Subcutaneous abdominal adipose tissue (tissue), 5 donors: ENCODE measurements at regions not wholly inside any gene's neighbourhood (a gene's known extent, or its start where the extent isn't known, plus 50 kb on each side); places are given as distances from the start of the nearest gene placed in this dataset.

Experiments used
- H3K27ac ChIP-seq: one replicate; pipeline ENCODE4 v1.7.0; 2013; ENCODE audit warnings: low read depth, mild to moderate bottlenecking, inconsistent platforms, low read length, moderate library complexity
- H3K27me3 ChIP-seq, 5 donors: one replicate each; pipeline ENCODE4 v1.7.0; 2013; ENCODE audit warnings: low read length in 5 of 5, inconsistent platforms in 1 of 5; ENCODE audit not compliant: control insufficient read depth in 5 of 5, insufficient read depth in 4 of 5
- H3K36me3 ChIP-seq, 5 donors: one replicate each; pipeline ENCODE4 v1.7.0; 2013; ENCODE audit warnings: low read length in 5 of 5; ENCODE audit not compliant: control insufficient read depth in 5 of 5, insufficient read depth in 5 of 5
- H3K4me1 ChIP-seq, 5 donors: one replicate each; pipeline ENCODE4 v1.7.0; 2013; ENCODE audit warnings: low read length in 5 of 5, mild to moderate bottlenecking in 3 of 5, moderate library complexity in 1 of 5; ENCODE audit not compliant: control insufficient read depth in 5 of 5, insufficient read depth in 5 of 5
- H3K4me3 ChIP-seq, 5 donors: one replicate each; pipeline ENCODE4 v1.7.0; 2013; ENCODE audit warnings: low read length in 5 of 5, low read depth in 1 of 5
- H3K9ac ChIP-seq, 5 donors: one replicate each; pipeline ENCODE4 v1.7.0; 2013; ENCODE audit warnings: low read length in 5 of 5, mild to moderate bottlenecking in 4 of 5, moderate library complexity in 3 of 5
- H3K9me3 ChIP-seq, 5 donors: one replicate each; pipeline ENCODE4 v1.7.0; 2013; ENCODE audit warnings: low read length in 5 of 5; ENCODE audit not compliant: control insufficient read depth in 5 of 5
- donor health status: healthy.
- donor health status: healthy.
- donor health status: healthy.
- donor health status: healthy.
- donor health status: healthy.

DNA sequence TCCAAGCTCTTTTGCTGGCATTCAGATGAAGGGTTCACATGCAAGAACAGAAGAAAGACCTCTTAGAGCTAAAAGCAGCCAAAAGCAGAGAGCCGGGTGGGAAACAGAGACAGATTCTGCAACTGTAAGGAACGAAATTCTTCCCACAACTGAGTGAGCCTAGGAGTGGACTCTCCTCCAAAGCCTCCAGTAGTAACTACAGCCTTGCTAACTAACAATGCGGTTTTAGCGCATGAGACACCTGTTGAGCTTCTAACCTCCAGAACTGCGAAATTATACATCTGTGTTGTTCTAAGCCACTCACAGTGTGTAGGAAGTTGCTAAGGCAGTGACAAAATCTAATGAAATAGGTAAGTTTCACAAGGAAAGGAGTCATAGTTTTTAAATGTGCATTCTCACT is 98.1 kb upstream of the SLITRK1 start:
- no peaks in the 10 kb centered on the region for H3K9me3 ChIP-seq
- no peaks in the 10 kb centered on the region for H3K36me3 ChIP-seq
- no peak overlapping the region for H3K9ac ChIP-seq
- no peaks in the 10 kb centered on the region for H3K27me3 ChIP-seq
- no peak overlapping the region for H3K4me3 ChIP-seq
- no peak overlapping the region for H3K27ac ChIP-seq
- H3K4me1 ChIP-seq: no peaks in the 10 kb centered on the region

DNA sequence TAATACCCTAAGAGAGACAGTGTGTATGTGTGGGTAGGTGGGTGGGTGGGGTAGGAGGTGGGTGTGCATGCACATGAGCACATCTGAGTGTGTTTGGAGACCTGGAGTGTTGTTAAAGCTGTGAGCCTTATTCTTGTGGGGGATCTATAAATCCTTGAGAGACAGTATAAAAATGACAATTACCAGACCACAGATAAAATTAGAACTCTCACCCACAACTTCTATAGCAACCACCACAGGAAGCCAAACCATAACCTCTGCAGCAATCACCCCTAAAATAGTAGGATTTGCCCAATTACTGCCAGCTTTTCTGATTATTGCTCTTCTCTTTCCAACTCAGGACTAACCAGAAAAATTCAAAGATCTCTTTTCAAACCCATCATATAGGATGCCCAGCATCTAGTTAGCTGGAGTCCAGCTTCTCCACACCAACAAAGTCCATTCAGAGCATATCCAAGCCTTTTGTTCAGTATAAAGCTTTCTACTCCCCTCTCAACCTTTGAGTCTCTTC is 93.4 kb upstream of the SLITRK1 start:
- Histone ChIP-seq H3K36me3 (no peaks in the 10 kb centered on the region), H3K9me3 (no peaks in the 10 kb centered on the region), H3K27me3 (no peaks in the 10 kb centered on the region), H3K27ac (no peak overlapping the region), H3K4me1 (no peaks in the 10 kb centered on the region), H3K4me3 (no peak overlapping the region), H3K9ac (no peak overlapping the region)

DNA sequence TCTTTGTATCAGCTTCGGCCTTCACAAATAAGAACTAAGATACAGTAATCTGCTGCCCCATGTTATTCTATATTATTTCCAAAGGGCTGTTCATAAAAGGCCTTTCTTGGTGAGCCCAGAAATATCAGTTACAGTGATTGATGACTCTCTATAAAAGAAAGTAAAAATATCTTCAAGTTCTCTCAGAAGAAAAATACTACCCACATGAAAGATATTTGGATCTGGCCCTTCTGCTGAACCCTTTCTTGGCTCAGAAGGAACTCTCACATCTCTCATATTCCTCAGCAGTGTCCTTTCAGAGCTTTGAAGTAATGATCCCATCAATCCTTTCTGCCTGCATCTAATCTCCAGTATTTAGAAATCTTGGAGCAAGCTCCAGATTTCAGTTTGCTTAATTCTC is 76.3 kb upstream of the SLITRK1 start:
- Histone ChIP-seq H3K27me3 (no peaks in the 10 kb centered on the region), H3K9me3 (no peaks in the 10 kb centered on the region), H3K4me3 (no peak overlapping the region), H3K4me1 (no peaks in the 10 kb centered on the region), H3K36me3 (no peaks in the 10 kb centered on the region), H3K27ac (no peak overlapping the region), H3K9ac (no peak overlapping the region)

DNA sequence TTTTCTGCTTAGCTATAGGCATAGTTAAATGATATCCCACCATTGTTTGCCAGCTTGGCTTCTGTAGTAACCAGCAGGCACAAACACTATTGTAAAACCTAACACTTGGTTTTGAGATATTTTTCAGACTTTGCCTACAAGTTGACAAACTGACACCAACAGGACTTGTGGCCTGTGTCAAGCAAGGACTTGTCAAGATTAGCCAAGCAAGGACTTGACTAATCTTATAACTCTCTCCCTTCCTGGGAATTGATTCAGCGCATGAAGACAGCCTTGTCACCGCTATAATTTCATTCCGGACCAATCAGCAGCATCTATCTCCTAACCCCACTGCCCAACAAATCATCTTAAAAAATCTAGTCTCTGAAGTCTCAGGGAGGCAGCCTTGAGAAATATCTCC is 72.7 kb upstream of the SLITRK1 start:
- no peak overlapping the region for H3K27ac ChIP-seq
- H3K9ac ChIP-seq: no peak overlapping the region
- no peaks in the 10 kb centered on the region for H3K9me3 ChIP-seq
- no peaks in the 10 kb centered on the region for H3K27me3 ChIP-seq
- no peak overlapping the region for H3K4me3 ChIP-seq
- no peaks in the 10 kb centered on the region for H3K36me3 ChIP-seq
- no peaks in the 10 kb centered on the region for H3K4me1 ChIP-seq

DNA sequence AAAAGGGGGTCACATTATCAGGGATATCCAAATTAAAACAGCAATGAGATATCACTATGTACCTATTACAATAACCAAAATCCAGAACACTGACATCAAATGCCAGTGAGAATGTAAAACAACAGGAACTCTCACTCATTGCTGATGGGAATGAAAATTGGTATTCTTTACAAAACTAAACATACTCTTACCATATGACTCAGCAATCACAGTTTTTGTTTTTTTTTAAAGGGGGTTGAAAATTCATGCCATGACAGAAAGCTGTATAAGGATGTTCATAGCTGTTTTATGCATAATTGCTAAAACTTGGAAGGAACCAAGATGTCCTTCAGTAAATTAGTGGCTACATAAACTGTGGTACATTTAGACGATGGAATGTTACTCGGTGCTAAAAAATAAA is 71.6 kb upstream of the SLITRK1 start:
- Histone ChIP-seq H3K27me3 (no peaks in the 10 kb centered on the region), H3K27ac (no peak overlapping the region), H3K9me3 (no peaks in the 10 kb centered on the region), H3K4me3 (no peak overlapping the region), H3K4me1 (no peaks in the 10 kb centered on the region), H3K36me3 (no peaks in the 10 kb centered on the region), H3K9ac (no peak overlapping the region)

DNA sequence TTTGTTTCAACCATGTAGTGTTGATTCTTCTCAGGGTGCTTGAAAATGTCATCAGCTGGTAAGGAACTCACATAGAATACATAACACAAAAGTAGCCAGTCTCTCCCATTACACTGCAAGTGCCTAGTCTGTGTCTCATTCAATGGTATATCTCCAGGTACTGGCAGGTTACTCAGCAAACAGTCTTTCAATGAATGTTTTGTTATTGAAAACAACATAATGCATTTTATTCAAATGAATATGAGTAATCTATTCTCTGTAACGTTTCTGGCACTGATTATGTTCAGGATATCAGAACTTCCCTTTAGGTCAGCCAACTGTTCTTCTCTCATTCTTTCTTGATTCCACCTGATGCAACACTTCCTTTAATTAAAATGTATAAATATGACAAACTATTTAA is 68.0 kb upstream of the SLITRK1 start:
- H3K36me3 ChIP-seq: no peaks in the 10 kb centered on the region
- H3K4me1 ChIP-seq: no peaks in the 10 kb centered on the region
- no peak overlapping the region for H3K27ac ChIP-seq
- H3K9me3 ChIP-seq: no peaks in the 10 kb centered on the region
- no peaks in the 10 kb centered on the region for H3K27me3 ChIP-seq
- no peak overlapping the region for H3K9ac ChIP-seq
- H3K4me3 ChIP-seq: no peak overlapping the region

DNA sequence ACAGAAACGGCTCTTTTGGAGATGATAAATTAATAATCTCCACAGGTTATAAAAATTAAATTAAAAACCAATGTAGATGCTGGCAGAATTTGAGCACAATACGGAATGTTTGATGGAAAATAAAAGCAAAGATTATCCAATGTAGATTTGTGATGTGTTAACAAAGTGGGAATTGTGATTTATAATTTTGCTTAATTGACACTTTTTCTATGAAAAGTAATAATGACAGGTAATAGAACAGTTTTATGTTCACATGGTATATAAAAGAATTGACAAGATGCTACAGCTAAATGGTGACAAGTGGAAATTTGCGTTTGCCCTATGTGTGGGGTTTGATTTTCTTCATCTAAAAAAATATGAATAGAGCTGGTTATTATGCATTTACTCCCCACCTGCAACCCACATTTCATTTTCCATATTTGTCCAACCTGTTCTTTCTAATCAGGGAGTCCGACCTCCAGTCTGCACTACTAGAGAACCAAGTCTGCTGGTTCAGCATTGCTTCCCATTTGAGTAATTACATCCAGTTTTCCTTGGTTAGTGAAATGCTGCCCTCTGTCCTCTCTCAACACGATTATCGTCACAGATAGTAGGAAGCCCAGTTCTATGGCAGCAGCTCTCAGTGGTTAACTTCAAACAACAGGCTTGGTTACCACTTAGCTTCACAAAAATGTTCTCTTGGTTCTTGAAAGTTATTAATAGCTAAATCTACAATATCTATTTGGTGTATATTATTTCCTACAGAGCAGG is 61.4 kb upstream of the SLITRK1 start:
- no peak overlapping the region for H3K4me3 ChIP-seq
- H3K4me1 ChIP-seq: no peaks in the 10 kb centered on the region
- H3K36me3 ChIP-seq: no peaks in the 10 kb centered on the region
- H3K27me3 ChIP-seq: no peaks in the 10 kb centered on the region
- H3K9ac ChIP-seq: no peak overlapping the region
- no peaks in the 10 kb centered on the region for H3K9me3 ChIP-seq
- no peak overlapping the region for H3K27ac ChIP-seq

DNA sequence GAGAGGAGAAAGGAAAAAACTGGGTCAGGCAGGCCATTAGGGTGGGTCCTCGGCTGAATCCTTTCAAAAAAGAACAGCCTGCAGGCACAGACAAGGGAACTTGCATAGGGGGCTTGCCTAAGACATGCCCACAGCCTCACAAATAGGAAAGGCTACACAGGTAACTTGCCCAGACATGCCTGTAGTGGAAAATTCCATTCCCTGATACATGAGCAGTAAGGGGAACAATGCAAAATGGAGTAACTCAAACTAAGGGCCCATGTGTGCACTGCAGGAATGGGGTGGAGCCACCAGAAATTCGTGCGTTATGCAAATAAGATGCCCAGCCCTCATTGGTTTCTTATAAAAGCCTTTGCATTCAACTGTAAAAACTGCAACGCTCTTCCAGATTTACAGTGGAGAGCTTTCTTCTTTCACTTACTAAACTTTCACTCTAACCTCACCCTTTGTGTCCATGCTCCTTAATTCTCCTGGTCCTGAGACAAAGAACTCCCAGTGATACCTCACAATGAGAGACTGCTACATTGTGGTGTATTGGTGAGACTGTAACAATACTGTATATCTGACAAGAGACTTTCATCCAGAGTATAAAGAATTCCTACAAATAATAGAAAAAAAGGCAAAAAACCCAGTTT is 59.5 kb upstream of the SLITRK1 start:
- Histone ChIP-seq H3K9me3 (no peaks in the 10 kb centered on the region), H3K27ac (no peak overlapping the region), H3K4me1 (no peaks in the 10 kb centered on the region), H3K27me3 (no peaks in the 10 kb centered on the region), H3K9ac (no peak overlapping the region), H3K36me3 (no peaks in the 10 kb centered on the region), H3K4me3 (no peak overlapping the region)

DNA sequence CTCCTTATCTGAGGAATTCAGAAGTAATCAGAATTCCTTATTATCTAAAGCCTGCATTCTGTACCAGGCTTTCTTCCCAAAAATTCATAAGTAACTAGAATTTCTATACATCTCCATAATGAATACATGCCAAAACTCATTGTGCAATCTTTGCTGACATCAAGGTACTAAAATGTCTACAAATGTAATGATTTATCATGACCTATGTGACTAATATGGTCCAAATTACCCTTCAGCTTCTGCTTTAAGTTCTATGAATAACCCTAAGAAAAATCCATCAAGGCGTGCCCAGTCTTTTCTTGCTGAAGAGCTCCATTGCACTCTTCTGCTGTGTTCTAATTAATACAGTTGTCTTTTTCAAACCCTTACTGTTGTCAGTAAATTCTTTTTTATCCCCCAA is 58.5 kb upstream of the SLITRK1 start:
- no peak overlapping the region for H3K4me3 ChIP-seq
- H3K27me3 ChIP-seq: no peaks in the 10 kb centered on the region
- no peaks in the 10 kb centered on the region for H3K4me1 ChIP-seq
- no peak overlapping the region for H3K9ac ChIP-seq
- no peaks in the 10 kb centered on the region for H3K9me3 ChIP-seq
- H3K27ac ChIP-seq: no peak overlapping the region
- H3K36me3 ChIP-seq: no peaks in the 10 kb centered on the region

DNA sequence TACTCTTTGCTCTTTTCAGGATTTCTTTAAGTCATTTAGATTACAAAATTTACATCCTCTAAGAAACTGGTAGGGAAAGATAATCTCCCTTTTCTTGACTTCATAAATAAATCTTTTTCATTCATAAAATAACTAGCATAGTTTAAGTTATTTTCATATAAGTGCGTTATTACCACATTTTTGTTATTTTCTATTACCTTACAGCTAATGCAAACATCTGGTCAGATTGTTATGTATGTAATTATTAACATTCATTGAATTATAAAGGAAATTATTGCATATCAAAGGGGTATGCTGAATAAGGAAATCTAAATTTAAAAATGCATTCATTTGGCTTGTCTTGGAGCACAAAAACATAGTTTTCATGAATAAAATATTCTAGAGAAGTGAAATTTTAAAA is 55.3 kb upstream of the SLITRK1 start:
- H3K36me3 ChIP-seq: no peaks in the 10 kb centered on the region
- no peak overlapping the region for H3K4me3 ChIP-seq
- no peaks in the 10 kb centered on the region for H3K4me1 ChIP-seq
- no peak overlapping the region for H3K9ac ChIP-seq
- no peaks in the 10 kb centered on the region for H3K27me3 ChIP-seq
- H3K27ac ChIP-seq: no peak overlapping the region
- H3K9me3 ChIP-seq: no peaks in the 10 kb centered on the region
